SHP77 (cell line): ENCODE measurements at regions not wholly inside any gene's neighbourhood (a gene's known extent, or its start where the extent isn't known, plus 50 kb on each side); places are given as distances from the start of the nearest gene placed in this dataset.

Source experiments
- DNase-seq, 2 experiments: peaks; one replicate each; lab custom pipeline; 2025; lab: John Stamatoyannopoulos, UW

- peak; percentile 71 to 74 for DNase-seq
Measured at GRCh38 chr4:23333946-23334878, 555.6 kb downstream of the PPARGC1A start.

DNA sequence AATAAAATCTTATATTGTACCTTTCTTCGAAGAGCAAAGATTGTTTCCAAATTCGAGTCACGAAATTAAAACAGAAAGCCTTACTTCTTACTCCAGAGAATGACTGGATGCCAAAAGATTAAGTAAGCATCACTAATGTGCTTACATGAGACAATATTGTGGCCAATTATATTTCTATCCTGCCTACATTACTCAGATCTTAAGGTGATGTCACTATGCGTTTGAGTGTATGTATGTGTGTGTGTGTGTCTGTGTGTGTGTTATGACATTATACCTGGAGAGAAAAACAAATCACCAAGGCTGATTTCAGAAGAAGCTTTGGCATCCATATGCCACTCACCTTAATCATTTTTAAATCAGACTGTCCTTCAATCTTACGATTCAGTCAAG is 556.3 kb downstream of the PPARGC1A start:
- DNase-seq: peak; percentile 10 to 50

DNA sequence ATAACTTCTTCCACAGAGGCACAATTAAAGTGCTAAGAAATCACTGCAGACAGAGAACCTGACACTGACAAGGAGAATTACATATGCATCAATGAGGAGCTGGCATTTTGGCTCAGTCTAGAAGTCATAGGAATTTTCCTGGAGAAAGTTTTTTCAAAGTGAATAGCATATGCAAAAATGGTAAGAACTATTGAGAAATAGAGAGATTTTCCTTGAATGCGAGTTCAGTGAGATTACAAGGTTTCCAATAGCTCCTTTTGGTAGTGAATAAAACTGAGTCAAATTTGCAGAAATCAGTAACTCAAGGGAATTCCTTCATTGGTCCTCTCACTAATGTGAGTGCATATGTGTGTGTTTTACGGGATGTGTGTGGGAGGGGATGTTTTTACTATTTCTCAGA is 557.5 kb downstream of the PPARGC1A start:
- no peak for DNase-seq

DNA sequence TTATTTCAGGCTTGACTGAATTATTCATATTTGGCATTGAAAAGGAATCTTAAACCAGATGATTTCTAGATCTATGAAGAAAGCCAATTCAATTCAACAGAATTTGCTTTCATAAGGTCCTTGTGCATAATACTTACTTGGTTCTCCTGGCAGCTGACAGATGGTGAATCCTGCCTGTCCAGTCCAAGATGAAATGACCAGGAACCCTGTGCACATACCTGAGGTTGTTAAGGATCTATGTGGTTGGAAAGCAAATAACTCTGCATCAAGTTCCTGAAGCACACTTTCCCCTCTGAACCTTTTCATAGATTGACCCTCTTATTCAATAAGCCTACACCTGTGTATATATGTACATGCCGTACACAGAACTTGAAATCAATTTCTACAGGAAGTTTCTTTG is 562.7 kb downstream of the PPARGC1A start:
- DNase-seq: no peak

- DNase-seq: no peak
Measured at GRCh38 chr4:23324021-23324690, 565.7 kb downstream of the PPARGC1A start.

DNA sequence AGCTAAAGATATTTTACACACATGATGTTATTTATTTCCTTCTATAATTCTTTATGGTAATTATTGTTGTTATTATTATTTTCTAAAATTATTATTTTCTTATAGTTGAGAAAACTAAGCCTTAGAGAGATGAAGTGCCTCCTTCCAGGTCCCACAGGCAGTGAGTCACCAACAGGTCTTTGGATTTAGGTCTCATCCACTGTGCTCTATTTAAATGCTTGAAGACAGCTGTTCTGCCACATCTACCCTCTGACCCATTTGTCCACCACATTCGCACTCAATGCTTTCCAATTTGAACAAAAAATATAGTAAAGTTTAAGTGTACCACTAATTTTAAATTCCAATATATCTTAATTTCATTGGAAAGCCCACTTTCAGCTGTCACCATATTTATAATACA is 566.4 kb downstream of the PPARGC1A start:
- DNase-seq: no peak

GRCh38 chr4:23322732-23323131 is 567.1 kb downstream of the PPARGC1A start:
- DNase-seq: no peak

DNA sequence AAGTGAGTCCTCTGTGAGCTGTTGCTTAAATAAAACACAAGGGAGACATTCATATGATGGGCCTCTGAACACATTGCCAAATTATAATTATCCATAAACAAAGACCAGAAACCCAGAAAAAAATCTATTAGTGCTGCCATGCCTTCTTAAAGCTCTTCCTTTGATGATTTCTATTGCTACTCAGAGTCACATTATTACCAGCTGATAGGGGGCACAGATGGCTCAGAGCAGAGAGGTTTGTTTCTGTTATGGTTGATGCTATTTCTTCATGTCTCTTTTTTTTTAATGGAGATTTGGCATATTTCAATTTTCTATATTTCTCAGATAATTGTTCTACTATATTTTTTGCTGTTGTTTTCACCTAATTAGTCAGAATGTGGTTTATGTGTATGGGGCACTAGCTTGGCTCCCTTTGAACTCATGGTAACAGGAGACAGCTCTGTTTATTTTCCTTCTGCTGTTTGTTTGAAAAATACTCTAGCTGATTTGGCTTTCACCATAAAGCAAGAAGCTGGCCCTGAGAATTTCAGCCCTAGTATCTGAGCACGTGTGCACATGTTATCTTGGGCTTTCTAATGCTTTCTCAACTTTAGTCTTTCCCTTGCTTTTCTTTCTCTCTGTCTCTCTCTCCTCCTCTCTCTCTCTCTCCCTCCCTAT is 568.8 kb downstream of the PPARGC1A start:
- no peak for DNase-seq

GRCh38 chr4:23312686-23313085 is 577.2 kb downstream of the PPARGC1A start:
- DNase-seq: no peak

GRCh38 chr4:23311983-23312382 is 577.9 kb downstream of the PPARGC1A start:
- DNase-seq: no peak

DNA sequence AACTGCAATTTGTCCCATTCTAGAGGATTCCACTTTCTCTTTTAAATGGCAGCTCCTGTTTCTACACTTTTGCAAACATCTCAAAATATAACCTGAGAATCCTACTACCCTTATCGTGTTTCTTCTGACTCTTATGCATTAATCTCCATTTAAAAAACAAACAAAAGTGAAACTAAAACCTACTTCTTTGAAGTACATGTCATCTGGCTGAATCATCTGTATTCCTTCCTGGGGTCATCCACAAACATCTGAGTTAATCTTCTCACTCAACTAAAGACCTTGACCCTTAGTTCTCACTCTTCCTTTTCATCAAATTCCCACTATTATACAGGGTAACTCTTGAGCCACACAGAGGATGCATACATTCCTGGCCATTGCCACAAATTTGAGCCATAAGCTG is 584.8 kb downstream of the PPARGC1A start:
- no peak for DNase-seq

- DNase-seq: no peak
Measured at GRCh38 chr4:23298371-23298770, 591.5 kb downstream of the PPARGC1A start.

DNA sequence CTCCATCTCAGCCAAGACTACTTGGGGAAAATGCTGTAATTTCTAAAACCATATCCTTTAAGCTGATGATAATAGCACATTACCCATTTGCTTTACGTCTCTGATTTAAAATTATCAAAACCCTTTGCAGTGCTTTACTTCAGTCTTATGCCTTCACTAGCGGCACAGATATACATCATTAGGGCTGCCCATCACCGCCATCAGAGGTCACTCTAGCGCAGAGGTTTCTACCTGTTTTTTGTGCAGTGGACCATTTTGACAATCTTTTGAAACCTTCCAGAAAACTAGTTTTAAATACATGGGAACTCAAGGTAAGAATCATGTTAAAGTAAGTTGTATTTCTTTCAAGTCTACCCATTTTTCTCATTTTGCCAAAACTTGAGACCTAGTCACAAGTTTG is 592.5 kb downstream of the PPARGC1A start:
- DNase-seq: no peak

DNA sequence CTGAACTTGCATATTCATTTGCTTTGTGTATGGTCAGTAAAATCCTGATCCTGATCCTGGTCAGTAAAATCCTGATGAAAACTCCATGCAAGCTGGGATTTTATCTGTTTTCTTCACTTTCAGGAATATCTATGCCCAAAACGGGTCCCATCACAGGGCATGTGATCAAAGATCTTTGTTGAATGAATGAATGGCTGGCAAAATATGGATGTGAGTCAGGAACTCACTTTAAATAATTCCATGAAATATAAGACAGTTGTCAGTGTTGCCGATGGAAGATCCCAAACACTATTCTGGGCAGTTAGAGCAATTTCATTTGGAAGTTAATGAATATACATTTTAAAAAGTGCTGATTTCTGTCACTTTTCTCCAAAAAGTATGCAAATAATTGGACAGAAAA is 598.4 kb downstream of the GBA3 start:
- no peak for DNase-seq

GRCh38 chr4:23290656-23291055 is 597.9 kb downstream of the GBA3 start:
- no peak for DNase-seq

DNA sequence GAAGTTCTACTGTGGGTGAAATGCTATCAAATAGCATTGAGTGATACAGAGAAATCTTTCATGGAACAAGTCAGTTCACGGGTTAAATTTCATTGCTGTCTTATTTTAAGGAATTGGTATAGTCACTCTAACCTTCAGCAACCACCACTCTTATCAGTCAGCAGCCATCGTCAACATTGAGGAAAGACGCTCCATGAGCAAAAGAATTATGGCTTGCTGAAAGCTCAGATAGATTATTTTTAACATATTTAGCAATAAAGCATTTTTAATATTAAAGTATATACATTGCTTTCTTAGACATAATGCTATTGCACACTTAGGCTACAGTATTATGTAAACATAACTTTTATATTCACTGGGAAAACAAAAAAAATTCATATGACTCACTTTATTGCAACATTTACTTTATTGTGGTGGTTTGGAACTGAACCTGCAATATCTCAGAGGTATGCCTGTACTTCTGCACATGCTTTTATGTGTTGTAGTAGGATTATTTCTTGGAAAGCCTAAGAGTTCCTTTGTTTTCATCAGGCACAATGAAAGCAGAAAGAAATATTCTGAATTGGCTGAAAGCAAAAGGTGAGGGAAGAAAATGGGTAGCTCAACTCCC is 586.7 kb downstream of the GBA3 start:
- DNase-seq: no peak

DNA sequence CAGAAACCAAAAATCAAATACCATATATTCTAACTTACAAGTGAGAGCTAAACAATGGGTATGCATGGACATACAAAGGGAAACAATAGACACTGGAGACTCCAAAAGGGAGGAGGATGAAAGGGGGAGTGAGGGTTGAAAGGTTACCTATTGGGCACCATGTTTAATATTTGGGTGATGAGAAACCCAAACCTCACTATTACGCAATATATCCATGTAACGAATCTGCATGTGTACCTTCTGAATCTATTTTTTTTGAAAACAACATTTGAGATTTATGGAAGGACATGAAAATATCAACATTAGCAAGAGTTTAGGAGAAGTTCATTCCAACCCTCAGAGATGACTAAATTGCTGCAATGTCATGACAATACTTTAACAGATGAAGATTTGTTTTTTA is 586.1 kb downstream of the GBA3 start:
- DNase-seq: no peak

- DNase-seq: no peak
Measured at GRCh38 chr4:23276076-23276475, 583.3 kb downstream of the GBA3 start.

DNA sequence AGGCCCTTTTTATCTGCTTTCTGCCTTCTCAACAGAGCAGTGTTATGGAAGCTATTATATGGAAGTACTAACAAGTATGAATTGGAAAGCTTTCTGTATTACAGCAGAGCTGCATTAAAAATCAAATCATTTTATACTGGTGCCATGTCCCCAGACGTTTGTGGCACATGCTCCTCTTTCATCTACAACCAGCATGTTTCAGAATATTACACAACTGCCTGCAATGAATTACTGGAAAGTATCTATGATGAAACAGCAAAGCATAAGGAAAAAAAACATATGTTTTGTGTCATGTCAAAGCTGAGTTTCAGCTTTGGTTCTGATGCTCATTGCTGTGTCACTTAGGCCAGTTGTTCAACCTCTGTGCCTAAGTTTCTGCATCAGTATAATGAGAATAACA is 576.8 kb downstream of the GBA3 start:
- DNase-seq: no peak

GRCh38 chr4:23268072-23268771 is 575.5 kb downstream of the GBA3 start:
- DNase-seq: no peak

GRCh38 chr4:23266401-23266800 is 573.7 kb downstream of the GBA3 start:
- no peak for DNase-seq

- no peak for DNase-seq
Measured at GRCh38 chr4:23260511-23260910, 567.8 kb downstream of the GBA3 start.
